OCI-LY3 (cell line): ENCODE measurements at regions not wholly inside any gene's neighbourhood (a gene's known extent, or its start where the extent isn't known, plus 50 kb on each side); places are given as distances from the start of the nearest gene placed in this dataset.

ENCODE experiments used
- EZH2phosphoT487 ChIP-seq: fragments of 200-600 bp; shearing (Covaris generic); IDR thresholded peaks from 2 replicates; pipeline ENCODE4 v1.6.1; 2018; ENCODE audit warnings: antibody characterized with exemption, mixed run types, low read depth
- TF ChIP-seq, protein P1 (sequence below): fragments of 200-600, 300-600 bp; sonication (generic); IDR thresholded peaks from 2 replicates; pipeline ENCODE4 v1.5.1; 2014; ENCODE audit warnings: antibody characterized with exemption, low read length, low read depth

DNA sequence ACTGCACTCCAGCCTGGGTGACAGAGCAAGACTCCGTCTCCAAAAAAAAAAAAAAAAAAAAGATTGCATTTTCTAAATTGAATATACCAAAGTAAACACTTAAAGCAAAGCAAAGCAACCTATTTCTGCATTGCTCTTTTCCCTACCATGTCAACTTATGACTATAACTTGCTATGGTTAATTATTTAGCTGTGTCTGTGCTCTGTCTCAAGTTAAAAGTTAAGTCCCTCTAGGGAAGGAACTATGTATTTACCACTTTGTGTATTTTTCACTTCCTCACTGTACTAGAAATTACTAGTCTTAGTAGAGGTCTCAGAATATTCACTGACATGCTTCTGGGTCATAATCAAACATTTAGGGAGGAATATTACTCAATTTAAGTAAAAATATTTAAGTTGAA lies 711.7 kb upstream of the SOX9 start:
- TF ChIP-seq, protein P1, sequence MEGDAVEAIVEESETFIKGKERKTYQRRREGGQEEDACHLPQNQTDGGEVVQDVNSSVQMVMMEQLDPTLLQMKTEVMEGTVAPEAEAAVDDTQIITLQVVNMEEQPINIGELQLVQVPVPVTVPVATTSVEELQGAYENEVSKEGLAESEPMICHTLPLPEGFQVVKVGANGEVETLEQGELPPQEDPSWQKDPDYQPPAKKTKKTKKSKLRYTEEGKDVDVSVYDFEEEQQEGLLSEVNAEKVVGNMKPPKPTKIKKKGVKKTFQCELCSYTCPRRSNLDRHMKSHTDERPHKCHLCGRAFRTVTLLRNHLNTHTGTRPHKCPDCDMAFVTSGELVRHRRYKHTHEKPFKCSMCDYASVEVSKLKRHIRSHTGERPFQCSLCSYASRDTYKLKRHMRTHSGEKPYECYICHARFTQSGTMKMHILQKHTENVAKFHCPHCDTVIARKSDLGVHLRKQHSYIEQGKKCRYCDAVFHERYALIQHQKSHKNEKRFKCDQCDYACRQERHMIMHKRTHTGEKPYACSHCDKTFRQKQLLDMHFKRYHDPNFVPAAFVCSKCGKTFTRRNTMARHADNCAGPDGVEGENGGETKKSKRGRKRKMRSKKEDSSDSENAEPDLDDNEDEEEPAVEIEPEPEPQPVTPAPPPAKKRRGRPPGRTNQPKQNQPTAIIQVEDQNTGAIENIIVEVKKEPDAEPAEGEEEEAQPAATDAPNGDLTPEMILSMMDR, result no peak
- no peak for TF ChIP-seq EZH2phosphoT487
